CD4-positive, alpha-beta memory T cell (primary cell): ENCODE measurements at regions not wholly inside any gene's neighbourhood (a gene's known extent, or its start where the extent isn't known, plus 50 kb on each side); places are given as distances from the start of the nearest gene placed in this dataset.

ENCODE experiments used
- CTCF ChIA-PET: fragments of 350-600 bp; sonication (Branson Sonifier 250); formaldehyde crosslinking; loops from one replicate; lab custom pipeline; 2021; ENCODE audit warnings: inconsistent platforms; ENCODE audit not compliant: partially characterized antibody; lab: Charles Lee
- POLR2A ChIA-PET: fragments of 350-600 bp; sonication (Branson Sonifier 250); formaldehyde crosslinking; loops from one replicate; lab custom pipeline; 2021; ENCODE audit not compliant: partially characterized antibody; lab: Charles Lee
- DNase-seq, 5 donors: peaks; one replicate each; pipeline versions ENCODE4 v3.0.0 to v3.0.0-alpha.2; 2020 to 2022; ENCODE audit warnings: mixed read lengths in 1 of 5
- H3K27ac ChIP-seq: one replicate; pipeline ENCODE4 v1.7.0; 2013; ENCODE audit warnings: low read depth, low read length
- H3K27me3 ChIP-seq: 2 replicates; pipeline ENCODE4 v1.7.0; 2013; ENCODE audit warnings: mild to moderate bottlenecking, low read length, moderate library complexity; ENCODE audit not compliant: insufficient read depth
- H3K36me3 ChIP-seq: 2 replicates; pipeline ENCODE4 v1.7.0; 2013; ENCODE audit warnings: mild to moderate bottlenecking, low read length, moderate library complexity; ENCODE audit not compliant: insufficient read depth
- H3K4me1 ChIP-seq: 2 replicates; pipeline ENCODE4 v1.7.0; 2013; ENCODE audit warnings: mild to moderate bottlenecking, low read length, moderate library complexity; ENCODE audit not compliant: insufficient read depth
- H3K4me3 ChIP-seq, 2 donors: one replicate each; pipeline ENCODE4 v1.7.0; 2013; ENCODE audit warnings: low read length in 2 of 2, mild to moderate bottlenecking in 1 of 2
- H3K9me3 ChIP-seq, 2 donors: one replicate each; pipeline ENCODE4 v1.7.0; 2013; ENCODE audit warnings: low read length in 2 of 2, control low read depth in 1 of 2; ENCODE audit not compliant: control insufficient read depth in 1 of 2
- H3K27ac Mint-ChIP-seq, 7 donors: one replicate each; pipeline ENCODE4 v1.8.0; 2020 to 2021; ENCODE audit warnings: mixed read lengths in 7 of 7, mild to moderate bottlenecking in 6 of 7, inconsistent platforms in 3 of 7, moderate library complexity in 3 of 7
- H3K27me3 Mint-ChIP-seq, 2 donors: one replicate each; pipeline ENCODE4 v1.8.0; 2020 to 2021; ENCODE audit warnings: mixed read lengths in 2 of 2
- H3K36me3 Mint-ChIP-seq, 2 donors: one replicate each; pipeline ENCODE4 v1.8.0; 2020 to 2021; ENCODE audit warnings: mixed read lengths in 2 of 2, inconsistent platforms in 1 of 2, mild to moderate bottlenecking in 1 of 2
- H3K4me1 Mint-ChIP-seq, 4 donors: one replicate each; pipeline ENCODE4 v1.8.0; 2020 to 2021; ENCODE audit warnings: mixed read lengths in 4 of 4, mild to moderate bottlenecking in 1 of 4
- H3K4me3 Mint-ChIP-seq, 8 donors: one replicate each; pipeline ENCODE4 v1.8.0; 2020 to 2021; ENCODE audit warnings: mixed read lengths in 8 of 8, mild to moderate bottlenecking in 7 of 8, moderate library complexity in 6 of 8, inconsistent platforms in 3 of 8
- H3K9me3 Mint-ChIP-seq, 8 donors: one replicate each; pipeline ENCODE4 v1.8.0; 2020 to 2021; ENCODE audit warnings: mixed read lengths in 8 of 8, mild to moderate bottlenecking in 5 of 8, inconsistent platforms in 3 of 8, moderate library complexity in 1 of 8
- intact Hi-C: fragments of 100-400 bp; cut with micrococcal nuclease; formaldehyde crosslinking; loops from one replicate; pipeline ENCODE4 v1.15.1; 2023

DNA sequence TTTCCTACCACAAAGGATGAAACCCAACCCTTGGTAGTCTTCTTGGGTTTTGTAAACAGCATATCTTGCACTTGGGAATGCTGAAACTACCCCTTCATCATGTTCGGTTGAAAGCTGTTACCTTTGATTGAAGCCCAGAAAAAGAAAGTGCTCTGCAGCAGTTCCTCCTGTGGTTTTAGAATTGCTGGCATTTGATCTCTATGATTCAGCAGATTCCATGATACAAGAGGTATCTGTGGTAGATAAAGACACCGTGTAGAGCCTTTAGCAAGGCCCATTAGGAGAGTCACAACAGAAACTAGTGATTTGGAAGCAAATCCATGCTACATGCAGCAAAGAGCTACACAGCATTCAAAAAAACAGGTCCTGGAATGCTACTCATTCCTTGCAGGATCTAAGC, 557.0 kb downstream of the TLE1 start:
- intact Hi-C loops = no loop called here
- H3K9me3 ChIP-seq = no peaks in the 10 kb centered on the region
- no peak for DNase-seq
- H3K27ac ChIP-seq = no peak overlapping the region
- Mint-ChIP-seq H3K9me3 (peaks cover 2 to 9% (median 6%) of the 10 kb centered on the region in 8 donors), H3K36me3 (no peaks in the 10 kb centered on the region), H3K4me3 (no peak overlapping the region), H3K27ac (no peak overlapping the region), H3K27me3 (no peaks in the 10 kb centered on the region), H3K4me1 (no peaks in the 10 kb centered on the region)
- CTCF ChIA-PET = no interaction called here
- no peaks in the 10 kb centered on the region for H3K36me3 ChIP-seq
- H3K27me3 ChIP-seq = no peaks in the 10 kb centered on the region
- no peak overlapping the region for H3K4me3 ChIP-seq
- POLR2A ChIA-PET = no interaction called here
- no peaks in the 10 kb centered on the region for H3K4me1 ChIP-seq

DNA sequence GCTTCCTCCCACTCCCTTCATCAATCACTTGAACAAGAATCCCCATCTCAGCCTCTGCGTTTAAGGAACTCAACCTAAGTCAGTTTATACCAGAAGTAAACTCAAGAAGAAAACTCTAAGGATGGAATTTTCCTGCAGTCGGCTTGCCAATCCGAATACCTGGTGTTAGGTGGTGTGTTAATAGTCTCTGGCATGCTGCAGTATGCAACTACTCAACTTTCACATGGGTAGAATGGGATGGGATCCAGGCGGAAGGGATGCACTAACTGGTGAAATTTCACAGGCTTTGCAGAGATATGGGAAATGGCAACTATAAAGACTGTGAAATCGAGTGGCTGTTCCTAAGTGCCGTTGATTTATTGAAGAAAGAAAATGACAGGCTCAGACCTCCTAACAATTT, 560.6 kb downstream of the TLE1 start:
- no peak for DNase-seq
- intact Hi-C loops = no loop called here
- Mint-ChIP-seq H3K9me3 (peaks cover 1 to 12% (median 5%) of the 10 kb centered on the region in 8 donors), H3K36me3 (no peaks in the 10 kb centered on the region), H3K27ac (no peak overlapping the region), H3K4me1 (no peaks in the 10 kb centered on the region), H3K4me3 (no peak overlapping the region), H3K27me3 (no peaks in the 10 kb centered on the region)
- H3K9me3 ChIP-seq = no peaks in the 10 kb centered on the region
- CTCF ChIA-PET = no interaction called here
- no peaks in the 10 kb centered on the region for H3K4me1 ChIP-seq
- no peaks in the 10 kb centered on the region for H3K36me3 ChIP-seq
- H3K27ac ChIP-seq = no peak overlapping the region
- H3K27me3 ChIP-seq = no peaks in the 10 kb centered on the region
- H3K4me3 ChIP-seq = no peak overlapping the region
- POLR2A ChIA-PET = no interaction called here

DNA sequence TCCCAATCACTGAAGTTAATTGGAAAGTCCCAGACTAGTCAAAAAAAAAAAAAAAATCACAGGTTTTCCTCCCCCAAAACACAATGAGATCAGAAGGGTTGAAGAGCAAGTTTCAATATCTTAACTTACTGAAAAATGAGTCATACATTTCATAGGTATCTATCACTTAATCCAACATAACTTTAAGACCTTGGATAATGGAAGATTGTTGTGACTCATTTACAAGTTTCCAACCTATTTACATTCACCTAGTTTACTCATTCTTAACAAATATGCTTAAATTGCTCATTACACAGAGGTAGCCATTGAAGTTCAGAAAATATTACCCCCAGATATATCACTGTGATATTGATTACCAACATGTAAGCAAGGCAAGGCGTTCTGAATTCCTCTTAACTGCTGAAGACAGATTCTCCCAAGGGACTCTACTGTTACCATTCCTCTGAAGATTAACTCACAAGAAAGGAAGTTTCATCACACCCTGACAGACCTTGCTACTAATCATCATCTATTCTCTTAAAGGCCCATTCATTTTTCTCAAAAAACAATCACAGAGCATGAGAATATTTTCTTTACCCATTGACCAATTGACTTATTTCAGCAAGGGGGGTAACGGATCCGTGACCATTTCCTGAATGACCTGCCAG, 563.8 kb downstream of the TLE1 start:
- CTCF ChIA-PET = no interaction called here
- H3K36me3 Mint-ChIP-seq = no peaks in the 10 kb centered on the region
- H3K4me1 Mint-ChIP-seq = no peaks in the 10 kb centered on the region
- H3K4me1 ChIP-seq = no peaks in the 10 kb centered on the region
- no peak overlapping the region for H3K4me3 ChIP-seq
- intact Hi-C loops = no loop called here
- no peaks in the 10 kb centered on the region for H3K27me3 ChIP-seq
- DNase-seq = no peak
- peaks cover 0 to 13% (median 3%) of the 10 kb centered on the region in 8 donors for H3K9me3 Mint-ChIP-seq
- H3K36me3 ChIP-seq = no peaks in the 10 kb centered on the region
- no peak overlapping the region for H3K27ac Mint-ChIP-seq
- no peak overlapping the region for H3K27ac ChIP-seq
- POLR2A ChIA-PET = no interaction called here
- no peaks in the 10 kb centered on the region for H3K27me3 Mint-ChIP-seq
- H3K9me3 ChIP-seq = no peaks in the 10 kb centered on the region
- no peak overlapping the region for H3K4me3 Mint-ChIP-seq

GRCh38 chr9:81123526-81123925, 565.8 kb downstream of the TLE1 start:
- H3K27me3 ChIP-seq = no peaks in the 10 kb centered on the region
- intact Hi-C loops = no loop called here
- H3K4me3 Mint-ChIP-seq = no peak overlapping the region
- peaks cover 0 to 10% (median 4%) of the 10 kb centered on the region in 8 donors for H3K9me3 Mint-ChIP-seq
- no peaks in the 10 kb centered on the region for H3K4me1 Mint-ChIP-seq
- H3K27ac Mint-ChIP-seq = no peak overlapping the region
- no peaks in the 10 kb centered on the region for H3K36me3 ChIP-seq
- ChIA-PET POLR2A (no interaction called here), CTCF (no interaction called here)
- H3K27ac ChIP-seq = no peak overlapping the region
- DNase-seq = no peak
- H3K36me3 Mint-ChIP-seq = no peaks in the 10 kb centered on the region
- no peaks in the 10 kb centered on the region for H3K4me1 ChIP-seq
- no peak overlapping the region for H3K4me3 ChIP-seq
- H3K9me3 ChIP-seq = no peaks in the 10 kb centered on the region
- H3K27me3 Mint-ChIP-seq = no peaks in the 10 kb centered on the region

GRCh38 chr9:81122749-81123148, 566.6 kb downstream of the TLE1 start:
- Histone ChIP-seq H3K27ac (no peak overlapping the region), H3K4me1 (no peaks in the 10 kb centered on the region), H3K9me3 (no peaks in the 10 kb centered on the region), H3K4me3 (no peak overlapping the region), H3K27me3 (no peaks in the 10 kb centered on the region), H3K36me3 (no peaks in the 10 kb centered on the region)
- intact Hi-C loops = no loop called here
- Mint-ChIP-seq H3K4me3 (no peak overlapping the region), H3K27me3 (no peaks in the 10 kb centered on the region), H3K27ac (no peak overlapping the region), H3K4me1 (no peaks in the 10 kb centered on the region), H3K36me3 (no peaks in the 10 kb centered on the region), H3K9me3 (peaks cover 0 to 14% (median 4%) of the 10 kb centered on the region in 8 donors)
- ChIA-PET POLR2A (no interaction called here), CTCF (no interaction called here)
- no peak for DNase-seq

- Mint-ChIP-seq H3K9me3 (peaks cover 0 to 12% (median 5%) of the 10 kb centered on the region in 8 donors), H3K27ac (no peak overlapping the region), H3K4me3 (no peak overlapping the region), H3K4me1 (no peaks in the 10 kb centered on the region), H3K27me3 (no peaks in the 10 kb centered on the region), H3K36me3 (no peaks in the 10 kb centered on the region)
- CTCF ChIA-PET = no interaction called here
- intact Hi-C loops = no loop called here
- Histone ChIP-seq H3K36me3 (no peaks in the 10 kb centered on the region), H3K27ac (no peak overlapping the region), H3K4me1 (no peaks in the 10 kb centered on the region), H3K4me3 (no peak overlapping the region), H3K27me3 (no peaks in the 10 kb centered on the region), H3K9me3 (no peaks in the 10 kb centered on the region)
- no peak for DNase-seq
- POLR2A ChIA-PET = no interaction called here
Measured at GRCh38 chr9:81119591-81119990, 569.8 kb downstream of the TLE1 start.

- Mint-ChIP-seq H3K4me1 (no peaks in the 10 kb centered on the region), H3K27ac (no peak overlapping the region), H3K4me3 (no peak overlapping the region), H3K9me3 (peaks cover 0 to 12% (median 4%) of the 10 kb centered on the region in 8 donors), H3K36me3 (no peaks in the 10 kb centered on the region), H3K27me3 (no peaks in the 10 kb centered on the region)
- H3K4me1 ChIP-seq = no peaks in the 10 kb centered on the region
- H3K9me3 ChIP-seq = no peaks in the 10 kb centered on the region
- ChIA-PET CTCF (no interaction called here), POLR2A (no interaction called here)
- no peak overlapping the region for H3K27ac ChIP-seq
- DNase-seq = no peak
- H3K4me3 ChIP-seq = no peak overlapping the region
- no peaks in the 10 kb centered on the region for H3K27me3 ChIP-seq
- intact Hi-C loops = no loop called here
- no peaks in the 10 kb centered on the region for H3K36me3 ChIP-seq
Measured at GRCh38 chr9:81118416-81118815, 570.9 kb downstream of the TLE1 start.
